ENCODE measurements at regions not wholly inside any gene's neighbourhood (a gene's known extent, or its start where the extent isn't known, plus 50 kb on each side); places are given as distances from the start of the nearest gene placed in this dataset.
"Not testable (repeated sequence)": the region's sequence is repeated elsewhere in the genome, so short reads cannot be mapped to it uniquely, and the experiment has no call there.

GRCh38 chr2:43010438-43011157, 215.8 kb downstream of the ZFP36L2 start:
- DNase-seq = no peak

GRCh38 chr2:43009448-43009847, 217.0 kb downstream of the ZFP36L2 start:
- no peak for DNase-seq

- DNase-seq = no peak
Observed at GRCh38 chr2:43008388-43008787, 216.0 kb upstream of the HAAO start.

- no peak for DNase-seq
Observed at GRCh38 chr2:43007901-43008300, 215.5 kb upstream of the HAAO start.

GRCh38 chr2:43006834-43007543, 214.6 kb upstream of the HAAO start:
- no peak for DNase-seq

GRCh38 chr2:43005975-43006833, 213.8 kb upstream of the HAAO start:
- DNase-seq = no peak

GRCh38 chr2:43005245-43005974, 213.0 kb upstream of the HAAO start:
- DNase-seq = no peak

- DNase-seq = no peak
Observed at GRCh38 chr2:43004879-43005244, 212.5 kb upstream of the HAAO start.

- DNase-seq = not testable (repeated sequence)
Observed at GRCh38 chr2:43004126-43004865, 211.9 kb upstream of the HAAO start.

GRCh38 chr2:43003702-43004101, 211.3 kb upstream of the HAAO start:
- DNase-seq = no peak

GRCh38 chr2:43001787-43002468, 209.5 kb upstream of the HAAO start:
- DNase-seq = no peak

- no peak for DNase-seq
Observed at GRCh38 chr2:43001055-43001378, 208.6 kb upstream of the HAAO start.

GRCh38 chr2:43000242-43001054, 208.1 kb upstream of the HAAO start:
- DNase-seq = no peak

GRCh38 chr2:42999856-43000241, 207.5 kb upstream of the HAAO start:
- DNase-seq = no peak

GRCh38 chr2:42999391-42999841, 207.0 kb upstream of the HAAO start:
- no peak for DNase-seq

GRCh38 chr2:42998721-42999120, 206.3 kb upstream of the HAAO start:
- DNase-seq = no peak

GRCh38 chr2:42996528-42996927, 204.1 kb upstream of the HAAO start:
- DNase-seq = no peak

- no peak for DNase-seq
Observed at GRCh38 chr2:42995752-42996422, 203.5 kb upstream of the HAAO start.

- not testable (repeated sequence) for DNase-seq
Observed at GRCh38 chr2:42989283-42990081, 197.1 kb upstream of the HAAO start.
